B cell (primary cell): ENCODE measurements at regions not wholly inside any gene's neighbourhood (a gene's known extent, or its start where the extent isn't known, plus 50 kb on each side); places are given as distances from the start of the nearest gene placed in this dataset.

ENCODE experiments used
- ATAC-seq: fragments of 200-7000 bp; cut with Tn5 transposase; one replicate; pipeline ENCODE4 v1.10.0; 2021; ENCODE audit warnings: low read depth, mild to moderate bottlenecking, moderate number of reproducible peaks, moderate library complexity
- CTCF ChIA-PET: fragments of 350-600 bp; sonication (Branson Sonifier 250); formaldehyde crosslinking; loops from one replicate; lab custom pipeline; 2021; ENCODE audit warnings: antibody characterized with exemption, inconsistent platforms; lab: Charles Lee
- POLR2A ChIA-PET: fragments of 350-600 bp; sonication (Branson Sonifier 250); formaldehyde crosslinking; loops from one replicate; lab custom pipeline; 2021; ENCODE audit warnings: antibody characterized with exemption; lab: Charles Lee
- DNase-seq: peaks from one replicate; pipeline ENCODE4 v3.0.0; 2013
- H2AFZ ChIP-seq: 2 replicates; pipeline ENCODE4 v1.6.1; 2012; ENCODE audit warnings: mild to moderate bottlenecking, low read depth, low read length; ENCODE audit not compliant: insufficient read depth, poor library complexity, severe bottlenecking
- H3K27ac ChIP-seq, 2 donors: 1 replicate in 1 of 2; 2 replicates in 1 of 2; pipeline ENCODE4 v1.5.1; 2012 to 2013; ENCODE audit warnings: low read length in 2 of 2, mild to moderate bottlenecking in 2 of 2, moderate library complexity in 1 of 2
- H3K27me3 ChIP-seq, 4 experiments: fragments of 200-600 bp in 1 of 4; sonication (generic) in 1 of 4; replicated peaks in 1 of 4; 1 replicate in 2 of 4; 2 replicates in 2 of 4; pipeline versions ENCODE4 v1.6.1 to v1.7.0; 2013 to 2016; ENCODE audit warnings: low read length in 3 of 4, mild to moderate bottlenecking in 2 of 4, mixed read lengths in 1 of 4, moderate library complexity in 1 of 4; ENCODE audit not compliant: insufficient read depth in 4 of 4, control insufficient read depth in 3 of 4; ENCODE audit errors: control extremely low read depth in 1 of 4
- H3K36me3 ChIP-seq, 2 experiments: replicated peaks in 1 of 2; 1 replicate in 1 of 2; 2 replicates in 1 of 2; pipeline versions ENCODE4 v1.6.1 to v1.7.1; 2013; ENCODE audit warnings: low read length in 1 of 2; ENCODE audit not compliant: insufficient read depth in 2 of 2, control insufficient read depth in 1 of 2; ENCODE audit errors: control extremely low read depth in 1 of 2, extremely low read depth in 1 of 2
- H3K4me1 ChIP-seq, 2 donors: fragments of 200-600 bp in 1 of 2; sonication (generic) in 1 of 2; 1 replicate in 1 of 2; 2 replicates in 1 of 2; pipeline versions ENCODE4 v1.5.1 to v1.6.1; 2013 to 2017; ENCODE audit warnings: low read length in 2 of 2; ENCODE audit not compliant: control insufficient read depth in 2 of 2, insufficient read depth in 2 of 2
- H3K4me2 ChIP-seq: replicated peaks from 2 replicates; pipeline ENCODE3; 2012; ENCODE audit warnings: mild to moderate bottlenecking, low read depth, low read length; ENCODE audit not compliant: poor library complexity, severe bottlenecking
- H3K4me3 ChIP-seq, 5 experiments: fragments of 200-600 bp in 1 of 5; sonication (generic) in 1 of 5; 1 replicate in 3 of 5; 2 replicates in 2 of 5; pipeline versions ENCODE4 v1.5.1 to v1.7.0; 2011 to 2016; ENCODE audit warnings: low read length in 4 of 5, mild to moderate bottlenecking in 4 of 5, low read depth in 2 of 5, control low read depth in 1 of 5, moderate library complexity in 1 of 5; ENCODE audit not compliant: insufficient read depth in 1 of 5; ENCODE audit errors: control extremely low read depth in 1 of 5, extremely low read depth in 1 of 5
- H3K79me2 ChIP-seq: fragments of 200-600 bp; sonication (generic); one replicate; pipeline ENCODE4 v1.6.0; 2016; ENCODE audit warnings: low read length; ENCODE audit not compliant: control insufficient read depth, insufficient read depth
- H3K9ac ChIP-seq: fragments of 200-600 bp; sonication (generic); 2 replicates; pipeline ENCODE4 v1.6.1; 2017; ENCODE audit warnings: mild to moderate bottlenecking, low read length, moderate library complexity
- H3K9me3 ChIP-seq, 3 donors: one replicate each; pipeline versions ENCODE4 v1.6.1 to v1.7.1; 2013; ENCODE audit warnings: low read length in 2 of 3; ENCODE audit not compliant: control insufficient read depth in 2 of 3, insufficient read depth in 1 of 3; ENCODE audit errors: control extremely low read depth in 1 of 3
- H4K20me1 ChIP-seq: 2 replicates; pipeline ENCODE4 v1.6.0; 2012; ENCODE audit warnings: mild to moderate bottlenecking, low read length; ENCODE audit not compliant: insufficient read depth, control insufficient read depth, poor library complexity, severe bottlenecking
- H3K27ac Mint-ChIP-seq: one replicate; pipeline ENCODE4 v1.8.0; 2021; ENCODE audit warnings: mixed read lengths
- H3K27me3 Mint-ChIP-seq: one replicate; pipeline ENCODE4 v1.8.0; 2021; ENCODE audit warnings: mixed read lengths
- H3K4me1 Mint-ChIP-seq: one replicate; pipeline ENCODE4 v1.8.0; 2021; ENCODE audit warnings: mixed read lengths
- H3K4me3 Mint-ChIP-seq: one replicate; pipeline ENCODE4 v1.8.0; 2021; ENCODE audit warnings: mixed read lengths
- H3K9me3 Mint-ChIP-seq: one replicate; pipeline ENCODE4 v1.8.0; 2022; ENCODE audit warnings: mixed read lengths; ENCODE audit not compliant: insufficient read depth
- EZH2 ChIP-seq: IDR thresholded peaks from 2 replicates; pipeline ENCODE4 v1.6.1; 2012; ENCODE audit warnings: borderline replicate concordance, low read depth, mild to moderate bottlenecking, moderate library complexity, low read length; ENCODE audit not compliant: insufficient read depth, poor library complexity, severe bottlenecking
- WGBS: methylation state at CpG from one replicate; pipeline ENCODE4 v1.1.5; 2013; ENCODE audit warnings: missing lambda C conversion rate; ENCODE audit not compliant: insufficient coverage; 5-methylcytosine and 5-hydroxymethylcytosine counted together
- intact Hi-C: fragments of 100-400 bp; cut with micrococcal nuclease; formaldehyde crosslinking; loops from one replicate; pipeline ENCODE4 v1.10.0; 2022
- TF ChIP-seq, protein P1 (sequence below): fragments of 200-600 bp; IDR thresholded peaks from one replicate; pipeline ENCODE4 v1.8.0; 2022; ENCODE audit warnings: antibody characterized with exemption, mild to moderate bottlenecking

DNA sequence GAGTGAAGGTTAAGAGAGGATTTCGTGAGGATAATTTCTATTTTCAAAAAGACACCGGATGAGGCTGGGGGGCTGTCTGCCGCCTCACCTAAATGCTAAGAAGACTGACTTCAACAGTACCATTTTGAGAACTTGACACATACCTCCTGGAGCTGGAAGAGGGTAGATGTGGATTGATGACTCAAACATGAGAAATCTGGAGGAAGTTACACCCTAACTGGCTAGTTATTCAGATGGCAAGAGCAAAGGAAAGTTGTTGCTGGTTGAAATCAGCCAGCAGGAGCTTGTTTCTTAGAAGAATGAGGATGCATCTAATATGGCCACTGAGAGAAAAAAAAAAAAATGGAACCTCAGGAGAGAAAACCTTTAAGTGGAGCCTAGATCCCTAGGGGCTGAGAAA, 76.2 kb upstream of the KIAA1217 start:
- intact Hi-C loops, result no loop called here
- DNase-seq (no peak), ATAC-seq (no peak)
- Histone ChIP-seq H3K4me1 (no peaks in the 10 kb centered on the region), H3K36me3 (no peaks in the 10 kb centered on the region), H4K20me1 (no peaks in the 10 kb centered on the region), H3K27me3 (no peaks in the 10 kb centered on the region), H3K4me3 (no peak overlapping the region), H2AFZ (no peak overlapping the region), H3K4me2 (no peak overlapping the region), H3K27ac (no peak overlapping the region), H3K9ac (no peak overlapping the region), H3K9me3 (no peaks in the 10 kb centered on the region), H3K79me2 (no peaks in the 10 kb centered on the region)
- ChIA-PET CTCF (no interaction called here), POLR2A (no interaction called here)
- no peaks in the 10 kb centered on the region for H3K9me3 Mint-ChIP-seq
- H3K27ac Mint-ChIP-seq, result no peak overlapping the region
- no peaks in the 10 kb centered on the region for H3K4me1 Mint-ChIP-seq
- H3K4me3 Mint-ChIP-seq, result no peak overlapping the region
- WGBS, result 70% methylated on average over 2 of the region's 3 CpGs
- TF ChIP-seq, protein P1, sequence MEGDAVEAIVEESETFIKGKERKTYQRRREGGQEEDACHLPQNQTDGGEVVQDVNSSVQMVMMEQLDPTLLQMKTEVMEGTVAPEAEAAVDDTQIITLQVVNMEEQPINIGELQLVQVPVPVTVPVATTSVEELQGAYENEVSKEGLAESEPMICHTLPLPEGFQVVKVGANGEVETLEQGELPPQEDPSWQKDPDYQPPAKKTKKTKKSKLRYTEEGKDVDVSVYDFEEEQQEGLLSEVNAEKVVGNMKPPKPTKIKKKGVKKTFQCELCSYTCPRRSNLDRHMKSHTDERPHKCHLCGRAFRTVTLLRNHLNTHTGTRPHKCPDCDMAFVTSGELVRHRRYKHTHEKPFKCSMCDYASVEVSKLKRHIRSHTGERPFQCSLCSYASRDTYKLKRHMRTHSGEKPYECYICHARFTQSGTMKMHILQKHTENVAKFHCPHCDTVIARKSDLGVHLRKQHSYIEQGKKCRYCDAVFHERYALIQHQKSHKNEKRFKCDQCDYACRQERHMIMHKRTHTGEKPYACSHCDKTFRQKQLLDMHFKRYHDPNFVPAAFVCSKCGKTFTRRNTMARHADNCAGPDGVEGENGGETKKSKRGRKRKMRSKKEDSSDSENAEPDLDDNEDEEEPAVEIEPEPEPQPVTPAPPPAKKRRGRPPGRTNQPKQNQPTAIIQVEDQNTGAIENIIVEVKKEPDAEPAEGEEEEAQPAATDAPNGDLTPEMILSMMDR, result no peak
- TF ChIP-seq EZH2, result no peak
- H3K27me3 Mint-ChIP-seq, result no peaks in the 10 kb centered on the region

DNA sequence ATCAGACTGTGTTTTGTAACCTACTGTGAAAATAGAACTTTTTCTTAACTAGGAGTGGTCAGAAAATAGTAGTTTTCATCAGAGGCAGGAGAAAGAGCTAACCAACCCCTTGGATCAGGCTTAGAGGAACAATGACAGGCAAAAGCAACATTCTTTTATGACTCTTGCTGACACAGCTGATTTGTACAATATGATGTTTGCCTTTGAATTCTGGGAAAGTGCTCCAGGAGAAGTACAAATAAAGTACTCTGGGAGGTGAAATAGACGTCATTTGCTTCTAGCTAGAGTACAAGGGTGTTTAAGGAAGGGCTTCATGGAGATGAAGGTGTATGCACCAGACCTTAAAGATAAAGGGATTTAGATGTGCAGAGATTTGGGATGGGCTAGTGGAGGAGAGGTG, 75.1 kb upstream of the KIAA1217 start:
- H2AFZ ChIP-seq, result no peak overlapping the region
- Mint-ChIP-seq H3K27ac (no peak overlapping the region), H3K4me1 (no peaks in the 10 kb centered on the region), H3K4me3 (no peak overlapping the region), H3K27me3 (no peaks in the 10 kb centered on the region), H3K9me3 (no peaks in the 10 kb centered on the region)
- H3K79me2 ChIP-seq, result no peaks in the 10 kb centered on the region
- H3K4me1 ChIP-seq, result no peaks in the 10 kb centered on the region
- TF ChIP-seq, protein P1, result no peak
- TF ChIP-seq EZH2, result no peak
- ChIA-PET POLR2A (no interaction called here), CTCF (no interaction called here)
- no peak overlapping the region for H3K27ac ChIP-seq
- no peaks in the 10 kb centered on the region for H3K9me3 ChIP-seq
- no peak overlapping the region for H3K4me3 ChIP-seq
- no peaks in the 10 kb centered on the region for H3K36me3 ChIP-seq
- no peaks in the 10 kb centered on the region for H3K27me3 ChIP-seq
- H3K9ac ChIP-seq, result no peak overlapping the region
- 0% methylated on average over 1 of the region's 1 CpG for WGBS
- intact Hi-C loops, result no loop called here
- H4K20me1 ChIP-seq, result no peaks in the 10 kb centered on the region
- no peak overlapping the region for H3K4me2 ChIP-seq
- no peak for ATAC-seq
- DNase-seq, result no peak
